Transverse colon (tissue), 4 donors: ENCODE measurements at regions not wholly inside any gene's neighbourhood (a gene's known extent, or its start where the extent isn't known, plus 50 kb on each side); places are given as distances from the start of the nearest gene placed in this dataset.

ENCODE experiments used
- CTCF ChIP-seq, 5 experiments: fragments of 200-600 bp in 3 of 5; fragments of 450-650 bp in 2 of 5; sonication (generic) in 3 of 5; IDR thresholded peaks; 1 replicate in 2 of 5; 2 replicates in 3 of 5; pipeline ENCODE4 v1.5.1; 2016 to 2017; ENCODE audit warnings: antibody characterized with exemption in 5 of 5, inconsistent platforms in 3 of 5, mild to moderate bottlenecking in 2 of 5, moderate library complexity in 1 of 5
- EP300 ChIP-seq: sonication (generic); formaldehyde crosslinking; IDR thresholded peaks from one replicate; pipeline ENCODE4 v1.6.1; 2017; ENCODE audit warnings: antibody characterized with exemption, low read depth
- POLR2A ChIP-seq: fragments of 450-650 bp; IDR thresholded peaks from one replicate; pipeline ENCODE4 v1.6.1; 2016; ENCODE audit warnings: antibody characterized with exemption, mild to moderate bottlenecking, moderate library complexity
- POLR2AphosphoS5 ChIP-seq, 3 donors: sonication (generic); formaldehyde crosslinking; IDR thresholded peaks; one replicate each; pipeline ENCODE4 v1.6.1; 2016; ENCODE audit warnings: antibody characterized with exemption in 3 of 3

GRCh38 chrX:10971759-10972158, 139.4 kb upstream of the HCCS start:
- no peak for TF ChIP-seq CTCF (IDR thresholded peaks at IDR 0.05)
- TF ChIP-seq POLR2AphosphoS5 (IDR thresholded peaks at IDR 0.05) = no peak
- TF ChIP-seq POLR2A = no peak
- no peak for TF ChIP-seq EP300
